ENCODE measurements at regions not wholly inside any gene's neighbourhood (a gene's known extent, or its start where the extent isn't known, plus 50 kb on each side); places are given as distances from the start of the nearest gene placed in this dataset.

DNA sequence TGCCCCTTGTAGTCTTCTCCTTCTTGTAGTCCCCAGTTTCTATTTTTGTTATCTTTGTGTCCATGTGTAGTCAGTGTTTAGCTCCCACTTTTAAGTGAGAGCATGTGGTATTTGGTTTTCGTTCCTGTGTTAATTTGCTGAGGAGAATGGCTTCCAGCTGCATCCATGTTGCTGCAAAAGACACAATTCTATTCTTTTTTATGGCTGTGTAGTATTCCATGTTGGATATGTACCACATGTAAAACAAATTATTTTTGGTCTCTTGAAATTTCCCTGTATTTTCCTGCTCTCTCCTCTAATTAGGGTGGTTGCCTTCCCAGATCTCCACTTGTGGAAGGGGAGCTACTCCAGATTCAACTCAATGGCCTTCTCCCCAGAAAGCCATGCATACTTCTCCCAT, 813.8 kb downstream of the UQCRFS1 start:
- DNase-seq (ENCODE audit: low spot score) (no peak), ATAC-seq (ENCODE audit: low read depth) (no peak)
- Histone ChIP-seq H3K36me3 (ENCODE audit: low read depth) (no peaks in the 10 kb centered on the region), H3K27me3 (ENCODE audit: insufficient read depth, poor library complexity, severe bottlenecking) (no peaks in the 10 kb centered on the region), H3K9me3 (ENCODE audit: severe bottlenecking) (no peaks in the 10 kb centered on the region), H3K27ac (ENCODE audit: poor library complexity, severe bottlenecking) (no peak overlapping the region), H3K4me3 (ENCODE audit: severe bottlenecking) (no peak overlapping the region), H3K4me1 (ENCODE audit: insufficient read depth, poor library complexity, severe bottlenecking) (no peaks in the 10 kb centered on the region)
- TF ChIP-seq CTCF (IDR thresholded peaks at IDR 0.05; ENCODE audit: poor library complexity, severe bottlenecking) = no peak

DNA sequence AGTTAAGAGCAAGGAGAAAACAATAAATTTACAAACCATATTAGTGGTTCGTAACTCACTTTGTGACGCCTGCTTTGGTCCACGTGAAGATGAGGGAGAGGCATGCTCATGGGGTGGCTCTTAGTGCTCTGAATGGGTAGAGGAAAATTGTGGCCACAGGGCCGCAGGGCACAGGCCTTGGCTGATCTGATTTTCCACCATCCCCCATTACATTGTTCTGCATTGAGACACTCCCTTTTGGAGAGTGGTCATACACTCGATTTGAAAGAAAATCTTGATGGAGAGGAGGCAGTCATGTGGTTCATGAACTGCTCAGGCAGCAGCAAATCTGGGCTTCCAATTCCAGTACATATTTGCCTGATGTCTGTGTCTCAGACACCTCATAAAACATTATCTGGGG, 815.2 kb downstream of the UQCRFS1 start:
- H3K27me3 ChIP-seq (ENCODE audit: insufficient read depth, poor library complexity, severe bottlenecking) = no peaks in the 10 kb centered on the region
- H3K27ac ChIP-seq (ENCODE audit: poor library complexity, severe bottlenecking) = no peak overlapping the region
- H3K36me3 ChIP-seq (ENCODE audit: low read depth) = no peaks in the 10 kb centered on the region
- H3K9me3 ChIP-seq (ENCODE audit: severe bottlenecking) = no peaks in the 10 kb centered on the region
- H3K4me1 ChIP-seq (ENCODE audit: insufficient read depth, poor library complexity, severe bottlenecking) = no peaks in the 10 kb centered on the region
- TF ChIP-seq CTCF (IDR thresholded peaks at IDR 0.05; ENCODE audit: poor library complexity, severe bottlenecking) = no peak
- H3K4me3 ChIP-seq (ENCODE audit: severe bottlenecking) = no peak overlapping the region
- DNase-seq (ENCODE audit: low spot score) (no peak), ATAC-seq (ENCODE audit: low read depth) (no peak)

GRCh38 chr19:28397306-28397705, 815.6 kb downstream of the UQCRFS1 start:
- no peak for DNase-seq (ENCODE audit: low spot score)
- no peak overlapping the region for H3K27ac ChIP-seq (ENCODE audit: poor library complexity, severe bottlenecking)
- no peaks in the 10 kb centered on the region for H3K36me3 ChIP-seq (ENCODE audit: low read depth)
- no peak for TF ChIP-seq CTCF (IDR thresholded peaks at IDR 0.05; ENCODE audit: poor library complexity, severe bottlenecking)
- H3K4me3 ChIP-seq (ENCODE audit: severe bottlenecking) = no peak overlapping the region
- H3K4me1 ChIP-seq (ENCODE audit: insufficient read depth, poor library complexity, severe bottlenecking) = no peaks in the 10 kb centered on the region
- H3K27me3 ChIP-seq (ENCODE audit: insufficient read depth, poor library complexity, severe bottlenecking) = no peaks in the 10 kb centered on the region
- no peaks in the 10 kb centered on the region for H3K9me3 ChIP-seq (ENCODE audit: severe bottlenecking)
- ATAC-seq (ENCODE audit: low read depth) = no peak

GRCh38 chr19:28396287-28396831, 816.6 kb downstream of the UQCRFS1 start:
- no peak overlapping the region for H3K27ac ChIP-seq (ENCODE audit: poor library complexity, severe bottlenecking)
- no peak overlapping the region for H3K4me3 ChIP-seq (ENCODE audit: severe bottlenecking)
- H3K27me3 ChIP-seq (ENCODE audit: insufficient read depth, poor library complexity, severe bottlenecking) = no peaks in the 10 kb centered on the region
- TF ChIP-seq CTCF (IDR thresholded peaks at IDR 0.05; ENCODE audit: poor library complexity, severe bottlenecking) = no peak
- DNase-seq (ENCODE audit: low spot score) (no peak), ATAC-seq (ENCODE audit: low read depth) (no peak; the same call in 2 of the 3 replicates)
- no peaks in the 10 kb centered on the region for H3K4me1 ChIP-seq (ENCODE audit: insufficient read depth, poor library complexity, severe bottlenecking)
- H3K9me3 ChIP-seq (ENCODE audit: severe bottlenecking) = no peaks in the 10 kb centered on the region
- H3K36me3 ChIP-seq (ENCODE audit: low read depth) = no peaks in the 10 kb centered on the region

DNA sequence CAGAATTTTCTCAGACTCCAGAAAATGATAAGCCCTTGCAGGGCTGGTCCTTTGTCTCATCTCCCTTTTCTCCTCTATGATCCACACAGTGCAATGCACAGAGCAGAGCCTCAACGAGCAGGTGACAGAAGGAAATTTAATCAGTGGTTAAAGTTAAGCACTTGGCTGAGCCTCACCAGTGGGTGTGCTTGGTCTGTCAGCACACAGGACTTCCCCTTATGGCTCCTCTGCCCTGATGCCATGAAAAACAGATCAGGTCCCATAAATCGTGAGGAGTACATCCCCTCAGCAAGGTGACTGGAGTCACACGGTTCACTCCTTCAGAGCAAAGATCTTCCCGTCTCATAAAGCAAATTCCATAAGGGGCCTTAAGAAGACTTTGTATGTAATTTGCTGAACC, 818.2 kb downstream of the UQCRFS1 start:
- H3K27ac ChIP-seq (ENCODE audit: poor library complexity, severe bottlenecking) = no peak overlapping the region
- H3K36me3 ChIP-seq (ENCODE audit: low read depth) = no peaks in the 10 kb centered on the region
- H3K27me3 ChIP-seq (ENCODE audit: insufficient read depth, poor library complexity, severe bottlenecking) = no peaks in the 10 kb centered on the region
- ATAC-seq (ENCODE audit: low read depth) (no peak), DNase-seq (ENCODE audit: low spot score) (no peak)
- H3K4me1 ChIP-seq (ENCODE audit: insufficient read depth, poor library complexity, severe bottlenecking) = no peaks in the 10 kb centered on the region
- no peaks in the 10 kb centered on the region for H3K9me3 ChIP-seq (ENCODE audit: severe bottlenecking)
- no peak overlapping the region for H3K4me3 ChIP-seq (ENCODE audit: severe bottlenecking)
- no peak for TF ChIP-seq CTCF (IDR thresholded peaks at IDR 0.05; ENCODE audit: poor library complexity, severe bottlenecking)
